B cell (primary cell): ENCODE measurements at regions not wholly inside any gene's neighbourhood (a gene's known extent, or its start where the extent isn't known, plus 50 kb on each side); places are given as distances from the start of the nearest gene placed in this dataset.

Source experiments
- ATAC-seq: fragments of 200-7000 bp; cut with Tn5 transposase; one replicate; pipeline ENCODE4 v1.10.0; 2021; ENCODE audit warnings: low read depth, mild to moderate bottlenecking, moderate number of reproducible peaks, moderate library complexity
- CTCF ChIA-PET: fragments of 350-600 bp; sonication (Branson Sonifier 250); formaldehyde crosslinking; loops from one replicate; lab custom pipeline; 2021; ENCODE audit warnings: antibody characterized with exemption, inconsistent platforms; lab: Charles Lee
- POLR2A ChIA-PET: fragments of 350-600 bp; sonication (Branson Sonifier 250); formaldehyde crosslinking; loops from one replicate; lab custom pipeline; 2021; ENCODE audit warnings: antibody characterized with exemption; lab: Charles Lee
- DNase-seq: peaks from one replicate; pipeline ENCODE4 v3.0.0; 2013
- H2AFZ ChIP-seq: 2 replicates; pipeline ENCODE4 v1.6.1; 2012; ENCODE audit warnings: mild to moderate bottlenecking, low read depth, low read length; ENCODE audit not compliant: insufficient read depth, poor library complexity, severe bottlenecking
- H3K27ac ChIP-seq, 2 donors: 1 replicate in 1 of 2; 2 replicates in 1 of 2; pipeline ENCODE4 v1.5.1; 2012 to 2013; ENCODE audit warnings: low read length in 2 of 2, mild to moderate bottlenecking in 2 of 2, moderate library complexity in 1 of 2
- H3K27me3 ChIP-seq, 4 experiments: fragments of 200-600 bp in 1 of 4; sonication (generic) in 1 of 4; replicated peaks in 1 of 4; 1 replicate in 2 of 4; 2 replicates in 2 of 4; pipeline versions ENCODE4 v1.6.1 to v1.7.0; 2013 to 2016; ENCODE audit warnings: low read length in 3 of 4, mild to moderate bottlenecking in 2 of 4, mixed read lengths in 1 of 4, moderate library complexity in 1 of 4; ENCODE audit not compliant: insufficient read depth in 4 of 4, control insufficient read depth in 3 of 4; ENCODE audit errors: control extremely low read depth in 1 of 4
- H3K36me3 ChIP-seq, 2 experiments: replicated peaks in 1 of 2; 1 replicate in 1 of 2; 2 replicates in 1 of 2; pipeline versions ENCODE4 v1.6.1 to v1.7.1; 2013; ENCODE audit warnings: low read length in 1 of 2; ENCODE audit not compliant: insufficient read depth in 2 of 2, control insufficient read depth in 1 of 2; ENCODE audit errors: control extremely low read depth in 1 of 2, extremely low read depth in 1 of 2
- H3K4me1 ChIP-seq, 2 donors: fragments of 200-600 bp in 1 of 2; sonication (generic) in 1 of 2; 1 replicate in 1 of 2; 2 replicates in 1 of 2; pipeline versions ENCODE4 v1.5.1 to v1.6.1; 2013 to 2017; ENCODE audit warnings: low read length in 2 of 2; ENCODE audit not compliant: control insufficient read depth in 2 of 2, insufficient read depth in 2 of 2
- H3K4me2 ChIP-seq: replicated peaks from 2 replicates; pipeline ENCODE3; 2012; ENCODE audit warnings: mild to moderate bottlenecking, low read depth, low read length; ENCODE audit not compliant: poor library complexity, severe bottlenecking
- H3K4me3 ChIP-seq, 5 experiments: fragments of 200-600 bp in 1 of 5; sonication (generic) in 1 of 5; 1 replicate in 3 of 5; 2 replicates in 2 of 5; pipeline versions ENCODE4 v1.5.1 to v1.7.0; 2011 to 2016; ENCODE audit warnings: low read length in 4 of 5, mild to moderate bottlenecking in 4 of 5, low read depth in 2 of 5, control low read depth in 1 of 5, moderate library complexity in 1 of 5; ENCODE audit not compliant: insufficient read depth in 1 of 5; ENCODE audit errors: control extremely low read depth in 1 of 5, extremely low read depth in 1 of 5
- H3K79me2 ChIP-seq: fragments of 200-600 bp; sonication (generic); one replicate; pipeline ENCODE4 v1.6.0; 2016; ENCODE audit warnings: low read length; ENCODE audit not compliant: control insufficient read depth, insufficient read depth
- H3K9ac ChIP-seq: fragments of 200-600 bp; sonication (generic); 2 replicates; pipeline ENCODE4 v1.6.1; 2017; ENCODE audit warnings: mild to moderate bottlenecking, low read length, moderate library complexity
- H3K9me3 ChIP-seq, 3 donors: one replicate each; pipeline versions ENCODE4 v1.6.1 to v1.7.1; 2013; ENCODE audit warnings: low read length in 2 of 3; ENCODE audit not compliant: control insufficient read depth in 2 of 3, insufficient read depth in 1 of 3; ENCODE audit errors: control extremely low read depth in 1 of 3
- H4K20me1 ChIP-seq: 2 replicates; pipeline ENCODE4 v1.6.0; 2012; ENCODE audit warnings: mild to moderate bottlenecking, low read length; ENCODE audit not compliant: insufficient read depth, control insufficient read depth, poor library complexity, severe bottlenecking
- H3K27ac Mint-ChIP-seq: one replicate; pipeline ENCODE4 v1.8.0; 2021; ENCODE audit warnings: mixed read lengths
- H3K27me3 Mint-ChIP-seq: one replicate; pipeline ENCODE4 v1.8.0; 2021; ENCODE audit warnings: mixed read lengths
- H3K4me1 Mint-ChIP-seq: one replicate; pipeline ENCODE4 v1.8.0; 2021; ENCODE audit warnings: mixed read lengths
- H3K4me3 Mint-ChIP-seq: one replicate; pipeline ENCODE4 v1.8.0; 2021; ENCODE audit warnings: mixed read lengths
- H3K9me3 Mint-ChIP-seq: one replicate; pipeline ENCODE4 v1.8.0; 2022; ENCODE audit warnings: mixed read lengths; ENCODE audit not compliant: insufficient read depth
- EZH2 ChIP-seq: IDR thresholded peaks from 2 replicates; pipeline ENCODE4 v1.6.1; 2012; ENCODE audit warnings: borderline replicate concordance, low read depth, mild to moderate bottlenecking, moderate library complexity, low read length; ENCODE audit not compliant: insufficient read depth, poor library complexity, severe bottlenecking
- WGBS: methylation state at CpG from one replicate; pipeline ENCODE4 v1.1.5; 2013; ENCODE audit warnings: missing lambda C conversion rate; ENCODE audit not compliant: insufficient coverage; 5-methylcytosine and 5-hydroxymethylcytosine counted together
- intact Hi-C: fragments of 100-400 bp; cut with micrococcal nuclease; formaldehyde crosslinking; loops from one replicate; pipeline ENCODE4 v1.10.0; 2022
- TF ChIP-seq, protein P1 (sequence below): fragments of 200-600 bp; IDR thresholded peaks from one replicate; pipeline ENCODE4 v1.8.0; 2022; ENCODE audit warnings: antibody characterized with exemption, mild to moderate bottlenecking

DNA sequence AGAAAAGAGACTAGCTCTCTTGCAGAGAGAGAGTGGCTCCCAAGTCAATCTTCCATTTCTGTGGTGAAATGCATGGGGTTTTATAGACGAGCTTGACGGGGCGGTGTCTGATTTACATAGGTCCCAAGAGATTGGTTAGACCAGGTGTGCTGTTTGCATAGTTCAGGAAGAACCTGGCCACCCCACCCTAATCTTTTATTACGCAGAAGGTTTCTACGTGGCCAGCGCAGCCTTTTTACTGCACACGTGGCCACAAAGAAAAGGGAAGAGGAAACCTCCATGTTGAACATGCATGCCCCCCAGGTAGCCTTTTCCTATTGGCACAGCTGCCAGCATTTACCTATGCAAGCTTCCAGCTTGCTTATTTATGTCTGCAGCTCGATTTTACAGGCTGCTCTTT is 92.1 kb downstream of the CAVIN4 start:
- 45% methylated on average over 4 of the region's 8 CpGs for WGBS
- TF ChIP-seq, protein P1, sequence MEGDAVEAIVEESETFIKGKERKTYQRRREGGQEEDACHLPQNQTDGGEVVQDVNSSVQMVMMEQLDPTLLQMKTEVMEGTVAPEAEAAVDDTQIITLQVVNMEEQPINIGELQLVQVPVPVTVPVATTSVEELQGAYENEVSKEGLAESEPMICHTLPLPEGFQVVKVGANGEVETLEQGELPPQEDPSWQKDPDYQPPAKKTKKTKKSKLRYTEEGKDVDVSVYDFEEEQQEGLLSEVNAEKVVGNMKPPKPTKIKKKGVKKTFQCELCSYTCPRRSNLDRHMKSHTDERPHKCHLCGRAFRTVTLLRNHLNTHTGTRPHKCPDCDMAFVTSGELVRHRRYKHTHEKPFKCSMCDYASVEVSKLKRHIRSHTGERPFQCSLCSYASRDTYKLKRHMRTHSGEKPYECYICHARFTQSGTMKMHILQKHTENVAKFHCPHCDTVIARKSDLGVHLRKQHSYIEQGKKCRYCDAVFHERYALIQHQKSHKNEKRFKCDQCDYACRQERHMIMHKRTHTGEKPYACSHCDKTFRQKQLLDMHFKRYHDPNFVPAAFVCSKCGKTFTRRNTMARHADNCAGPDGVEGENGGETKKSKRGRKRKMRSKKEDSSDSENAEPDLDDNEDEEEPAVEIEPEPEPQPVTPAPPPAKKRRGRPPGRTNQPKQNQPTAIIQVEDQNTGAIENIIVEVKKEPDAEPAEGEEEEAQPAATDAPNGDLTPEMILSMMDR, result no peak
- H3K9me3 Mint-ChIP-seq, result peaks cover 6% of the 10 kb centered on the region
- Histone ChIP-seq H3K4me3 (no peak overlapping the region), H3K27me3 (peaks cover 0 to 5% (median 0%) of the 10 kb centered on the region in 4 experiments), H3K4me2 (no peak overlapping the region), H3K9ac (no peak overlapping the region), H3K27ac (no peak overlapping the region), H4K20me1 (no peaks in the 10 kb centered on the region), H3K4me1 (no peaks in the 10 kb centered on the region), H3K79me2 (no peaks in the 10 kb centered on the region), H3K9me3 (peaks cover 0 to 9% (median 0%) of the 10 kb centered on the region in 3 donors), H2AFZ (no peak overlapping the region), H3K36me3 (no peaks in the 10 kb centered on the region)
- no peak overlapping the region for H3K4me3 Mint-ChIP-seq
- POLR2A ChIA-PET, result no interaction called here
- CTCF ChIA-PET, result no interaction called here
- DNase-seq (no peak), ATAC-seq (no peak)
- H3K4me1 Mint-ChIP-seq, result no peaks in the 10 kb centered on the region
- intact Hi-C loops, result no loop called here
- peaks cover 12% of the 10 kb centered on the region for H3K27me3 Mint-ChIP-seq
- no peak overlapping the region for H3K27ac Mint-ChIP-seq

DNA sequence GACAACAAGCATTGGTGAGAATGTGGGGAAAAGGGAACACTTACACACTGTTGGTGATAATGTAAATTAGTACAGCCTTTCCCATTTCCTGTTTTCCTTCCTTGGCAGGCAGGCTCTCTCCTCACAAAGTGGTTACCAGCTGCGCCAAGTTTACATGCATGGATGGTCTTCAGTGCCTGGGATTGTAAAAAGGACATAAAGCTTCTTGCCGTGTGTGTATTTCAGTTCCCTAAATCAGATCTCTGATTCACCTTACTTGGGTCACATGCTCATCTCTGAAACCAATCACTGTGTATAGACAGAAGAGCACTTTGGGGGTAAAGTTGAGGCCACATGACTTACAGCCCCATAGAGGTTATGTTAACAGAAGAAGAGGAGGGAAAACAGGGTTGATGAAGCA is 92.8 kb downstream of the CAVIN4 start:
- no peaks in the 10 kb centered on the region for H3K4me1 Mint-ChIP-seq
- CTCF ChIA-PET, result no interaction called here
- Histone ChIP-seq H3K79me2 (no peaks in the 10 kb centered on the region), H3K4me1 (no peaks in the 10 kb centered on the region), H3K4me3 (no peak overlapping the region), H3K27ac (no peak overlapping the region), H3K9ac (no peak overlapping the region), H2AFZ (no peak overlapping the region), H3K27me3 (peaks cover 0 to 5% (median 0%) of the 10 kb centered on the region in 4 experiments), H3K36me3 (no peaks in the 10 kb centered on the region), H4K20me1 (no peaks in the 10 kb centered on the region), H3K4me2 (no peak overlapping the region), H3K9me3 (peaks cover 0 to 9% (median 0%) of the 10 kb centered on the region in 3 donors)
- DNase-seq (no peak), ATAC-seq (no peak)
- peaks cover 7% of the 10 kb centered on the region for H3K27me3 Mint-ChIP-seq
- POLR2A ChIA-PET, result no interaction called here
- H3K4me3 Mint-ChIP-seq, result no peak overlapping the region
- TF ChIP-seq, protein P1, result no peak
- TF ChIP-seq EZH2, result no peak
- no peak overlapping the region for H3K27ac Mint-ChIP-seq
- intact Hi-C loops, result no loop called here
- H3K9me3 Mint-ChIP-seq, result peaks cover 3% of the 10 kb centered on the region
- WGBS, result no CpG with 5 or more reads among the region's 2 CpGs
